VCaP (cell line): ENCODE measurements at regions not wholly inside any gene's neighbourhood (a gene's known extent, or its start where the extent isn't known, plus 50 kb on each side); places are given as distances from the start of the nearest gene placed in this dataset.
"Not testable (repeated sequence)": the region's sequence is repeated elsewhere in the genome, so short reads cannot be mapped to it uniquely, and the experiment has no call there.

Experiments
- H3K27ac ChIP-seq: fragments of 450-650 bp; 2 replicates; pipeline ENCODE4 v1.5.1; 2017
- CTCF ChIP-seq: fragments of 450-650 bp; conservative IDR thresholded peaks from 2 replicates; pipeline ENCODE4 v1.5.1; 2017; ENCODE audit warnings: mild to moderate bottlenecking, moderate library complexity

GRCh38 chr14:48333221-48333920, 658.0 kb upstream of the MDGA2 start:
- no peak for TF ChIP-seq CTCF

GRCh38 chr14:48331421-48331820, 656.0 kb upstream of the MDGA2 start:
- no peak overlapping the region for H3K27ac ChIP-seq

More at GRCh38 chr14:48333221-48333920, 658.0 kb upstream of the MDGA2 start:
- no peak overlapping the region for H3K27ac ChIP-seq

GRCh38 chr14:48325486-48325885, 650.1 kb upstream of the MDGA2 start:
- no peak overlapping the region for H3K27ac ChIP-seq
- no peak for TF ChIP-seq CTCF

More at GRCh38 chr14:48331421-48331820, 656.0 kb upstream of the MDGA2 start:
- TF ChIP-seq CTCF: no peak

- no peak overlapping the region for H3K27ac ChIP-seq
- no peak for TF ChIP-seq CTCF
Observed at GRCh38 chr14:48323665-48324064, 648.3 kb upstream of the MDGA2 start.

DNA sequence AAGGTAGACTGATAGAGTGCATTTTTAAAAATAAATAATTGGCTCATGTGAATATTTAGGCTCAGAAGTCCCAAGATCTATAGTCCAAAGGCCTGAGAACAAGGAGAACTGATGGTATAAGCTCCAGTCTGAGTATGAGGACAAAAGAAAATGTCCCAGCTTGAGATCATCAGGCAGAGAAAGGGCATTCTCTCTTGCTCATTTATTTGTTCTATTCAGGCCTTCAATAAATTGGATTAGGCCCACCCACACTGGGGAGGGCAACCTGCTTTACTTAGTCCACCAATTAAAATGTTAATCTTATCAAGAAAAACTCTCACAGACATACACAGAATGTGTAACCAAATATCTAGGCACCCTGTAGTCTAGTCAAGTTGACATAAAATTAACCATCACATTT, 644.4 kb upstream of the MDGA2 start:
- TF ChIP-seq CTCF: no peak

GRCh38 chr14:48304729-48305128, 629.3 kb upstream of the MDGA2 start:
- no peak overlapping the region for H3K27ac ChIP-seq
- no peak for TF ChIP-seq CTCF

More for the DNA sequence above, 644.4 kb upstream of the MDGA2 start:
- H3K27ac ChIP-seq: no peak overlapping the region

- TF ChIP-seq CTCF: no peak
Observed at GRCh38 chr14:48289701-48290100, 614.3 kb upstream of the MDGA2 start.

DNA sequence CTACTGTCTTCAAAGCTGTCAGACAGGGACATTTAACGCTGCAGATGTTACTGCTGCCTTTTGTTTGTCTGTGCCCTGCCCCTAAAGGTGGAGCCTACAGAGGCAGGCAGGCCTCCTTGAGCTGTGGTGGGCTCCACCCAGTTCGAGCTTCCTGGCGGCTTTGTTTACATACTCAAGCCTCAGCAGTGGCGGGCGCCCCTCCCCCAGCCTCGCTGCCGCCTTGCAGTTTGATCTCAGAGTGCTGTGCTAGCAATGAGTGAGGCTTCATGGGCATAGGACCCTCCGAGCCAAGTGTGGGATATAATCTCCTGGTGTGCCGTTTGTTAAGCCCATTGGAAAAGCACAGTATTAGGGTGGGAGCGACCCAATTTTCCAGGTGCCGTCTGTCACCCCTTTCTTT, 609.8 kb upstream of the MDGA2 start:
- not testable (repeated sequence) for H3K27ac ChIP-seq

More at GRCh38 chr14:48289701-48290100, 614.3 kb upstream of the MDGA2 start:
- H3K27ac ChIP-seq: no peak overlapping the region
